Fibroblast of lung (primary cell): ENCODE measurements at regions not wholly inside any gene's neighbourhood (a gene's known extent, or its start where the extent isn't known, plus 50 kb on each side); places are given as distances from the start of the nearest gene placed in this dataset.

Source experiments
- DNase-seq, 2 donors: peaks; one replicate each; pipeline versions ENCODE4 v3.0.0 to v3.0.0-alpha.2; 2010; ENCODE audit warnings: low read depth in 2 of 2
- H2AFZ ChIP-seq: 2 replicates; pipeline ENCODE4 v1.5.1; 2012; ENCODE audit warnings: low read length, control low read depth, inconsistent platforms
- H3K27ac ChIP-seq: 2 replicates; pipeline ENCODE4 v1.5.1; 2011; ENCODE audit warnings: low read length, control low read depth; ENCODE audit not compliant: insufficient read depth
- H3K27me3 ChIP-seq: 2 replicates; pipeline ENCODE4 v1.5.1; 2011; ENCODE audit warnings: mild to moderate bottlenecking, low read length; ENCODE audit not compliant: control insufficient read depth, insufficient read depth
- H3K36me3 ChIP-seq: 2 replicates; pipeline ENCODE4 v1.5.1; 2011; ENCODE audit warnings: low read length; ENCODE audit not compliant: control insufficient read depth, insufficient read depth
- H3K4me1 ChIP-seq: 2 replicates; pipeline ENCODE4 v1.5.1; 2011; ENCODE audit warnings: low read length; ENCODE audit not compliant: control insufficient read depth, insufficient read depth; ENCODE audit errors: extremely low read depth
- H3K4me2 ChIP-seq: 2 replicates; pipeline ENCODE4 v1.5.1; 2011; ENCODE audit warnings: low read length, control low read depth; ENCODE audit not compliant: insufficient read depth; ENCODE audit errors: extremely low read depth
- H3K4me3 ChIP-seq, 4 experiments: fragments of 200-600 bp in 1 of 4; sonication (generic) in 1 of 4; replicated peaks in 1 of 4; 2 replicates each; pipeline ENCODE4 v1.5.1; 2011 to 2016; ENCODE audit warnings: low read length in 4 of 4, low read depth in 3 of 4, mild to moderate bottlenecking in 3 of 4, control low read depth in 2 of 4, inconsistent platforms in 1 of 4, mixed read lengths in 1 of 4; ENCODE audit not compliant: insufficient read depth in 1 of 4; ENCODE audit errors: control extremely low read depth in 1 of 4
- H3K79me2 ChIP-seq: 2 replicates; pipeline ENCODE4 v1.5.1; 2012; ENCODE audit warnings: mild to moderate bottlenecking, low read length, inconsistent platforms; ENCODE audit not compliant: control insufficient read depth, insufficient read depth
- H3K9ac ChIP-seq: 2 replicates; pipeline ENCODE4 v1.5.1; 2011; ENCODE audit warnings: mild to moderate bottlenecking, low read length, control low read depth; ENCODE audit not compliant: insufficient read depth
- H3K9me3 ChIP-seq: 2 replicates; pipeline ENCODE4 v1.5.1; 2012; ENCODE audit warnings: low read depth, low read length; ENCODE audit not compliant: control insufficient read depth, insufficient read depth
- H4K20me1 ChIP-seq: 2 replicates; pipeline ENCODE4 v1.5.1; 2011; ENCODE audit warnings: low read length; ENCODE audit not compliant: control insufficient read depth, insufficient read depth; ENCODE audit errors: extremely low read depth
- EZH2 ChIP-seq: IDR thresholded peaks from 2 replicates; pipeline ENCODE4 v1.5.1; 2012; ENCODE audit warnings: low read length, control low read depth, mild to moderate bottlenecking; ENCODE audit errors: missing control alignments
- TF ChIP-seq, protein P1 (sequence below), 2 donors: IDR thresholded peaks in 1 of 2; conservative IDR thresholded peaks in 1 of 2; 1 replicate in 1 of 2; 2 replicates in 1 of 2; pipeline ENCODE4 v1.5.1; 2011 to 2012; ENCODE audit warnings: low read length in 2 of 2, control low read depth in 1 of 2, inconsistent platforms in 1 of 2, low read depth in 1 of 2, mild to moderate bottlenecking in 1 of 2

DNA sequence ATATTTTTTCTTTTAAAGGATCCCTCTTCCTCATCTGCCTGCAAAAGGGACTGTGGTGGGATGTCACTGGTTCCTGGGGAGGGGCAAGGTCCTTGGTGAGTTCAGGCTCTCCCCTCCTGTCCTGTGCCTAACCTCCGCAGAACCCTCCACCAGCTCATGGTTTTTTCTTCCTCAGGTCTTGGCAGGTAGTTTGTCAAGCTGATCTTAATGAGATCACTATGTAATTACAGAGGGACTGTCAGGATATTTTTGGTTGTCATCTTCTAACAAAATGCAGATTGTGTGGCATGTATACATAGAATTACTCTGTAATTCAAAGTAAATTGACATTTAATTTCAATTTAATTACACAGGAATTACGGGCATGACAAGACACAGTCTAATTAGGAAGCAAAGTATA lies 150.3 kb upstream of the SEMA6A start:
- Histone ChIP-seq H3K9ac (no peak overlapping the region), H3K27me3 (no peaks in the 10 kb centered on the region), H3K36me3 (no peaks in the 10 kb centered on the region), H2AFZ (no peak overlapping the region), H3K79me2 (no peaks in the 10 kb centered on the region), H3K4me2 (no peak overlapping the region), H3K9me3 (no peaks in the 10 kb centered on the region), H4K20me1 (no peaks in the 10 kb centered on the region), H3K4me1 (no peaks in the 10 kb centered on the region), H3K27ac (no peak overlapping the region), H3K4me3 (no peak overlapping the region)
- DNase-seq, result no peak
- TF ChIP-seq, protein P1, sequence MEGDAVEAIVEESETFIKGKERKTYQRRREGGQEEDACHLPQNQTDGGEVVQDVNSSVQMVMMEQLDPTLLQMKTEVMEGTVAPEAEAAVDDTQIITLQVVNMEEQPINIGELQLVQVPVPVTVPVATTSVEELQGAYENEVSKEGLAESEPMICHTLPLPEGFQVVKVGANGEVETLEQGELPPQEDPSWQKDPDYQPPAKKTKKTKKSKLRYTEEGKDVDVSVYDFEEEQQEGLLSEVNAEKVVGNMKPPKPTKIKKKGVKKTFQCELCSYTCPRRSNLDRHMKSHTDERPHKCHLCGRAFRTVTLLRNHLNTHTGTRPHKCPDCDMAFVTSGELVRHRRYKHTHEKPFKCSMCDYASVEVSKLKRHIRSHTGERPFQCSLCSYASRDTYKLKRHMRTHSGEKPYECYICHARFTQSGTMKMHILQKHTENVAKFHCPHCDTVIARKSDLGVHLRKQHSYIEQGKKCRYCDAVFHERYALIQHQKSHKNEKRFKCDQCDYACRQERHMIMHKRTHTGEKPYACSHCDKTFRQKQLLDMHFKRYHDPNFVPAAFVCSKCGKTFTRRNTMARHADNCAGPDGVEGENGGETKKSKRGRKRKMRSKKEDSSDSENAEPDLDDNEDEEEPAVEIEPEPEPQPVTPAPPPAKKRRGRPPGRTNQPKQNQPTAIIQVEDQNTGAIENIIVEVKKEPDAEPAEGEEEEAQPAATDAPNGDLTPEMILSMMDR (conservative IDR thresholded peaks at IDR 0.05 in 1 of 2, IDR thresholded peaks at IDR 0.05 in 1 of 2; ENCODE audit: low read depth in 1 of 2, low read length in 2 of 2), result no peak
- no peak for TF ChIP-seq EZH2

DNA sequence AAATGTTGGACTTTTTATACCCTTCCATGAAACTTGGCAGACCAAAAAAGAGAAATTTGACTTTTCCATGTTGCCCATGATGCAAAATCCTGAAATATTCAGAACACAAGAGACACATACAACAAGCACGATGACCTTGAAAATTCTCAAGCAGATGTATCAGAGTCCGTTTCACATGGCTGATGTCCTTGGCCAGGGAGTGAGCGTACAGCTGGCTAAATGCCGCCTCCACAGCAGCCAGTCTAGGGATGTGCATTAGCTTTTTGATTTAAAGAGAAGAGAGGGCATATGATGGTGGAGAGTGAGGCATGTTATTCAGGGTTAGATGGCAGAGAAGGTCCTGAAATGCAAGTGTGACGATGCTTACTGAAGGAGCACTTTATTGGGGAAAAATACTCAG lies 148.0 kb upstream of the SEMA6A start:
- Histone ChIP-seq H3K36me3 (no peaks in the 10 kb centered on the region), H3K27me3 (no peaks in the 10 kb centered on the region), H3K4me1 (no peaks in the 10 kb centered on the region), H3K4me2 (no peak overlapping the region), H3K9ac (no peak overlapping the region), H3K4me3 (no peak overlapping the region), H3K27ac (no peak overlapping the region), H3K79me2 (no peaks in the 10 kb centered on the region), H3K9me3 (no peaks in the 10 kb centered on the region), H4K20me1 (no peaks in the 10 kb centered on the region), H2AFZ (no peak overlapping the region)
- no peak for DNase-seq
- TF ChIP-seq, protein P1 (conservative IDR thresholded peaks at IDR 0.05 in 1 of 2, IDR thresholded peaks at IDR 0.05 in 1 of 2; ENCODE audit: low read depth in 1 of 2, low read length in 2 of 2), result no peak
- TF ChIP-seq EZH2, result no peak

DNA sequence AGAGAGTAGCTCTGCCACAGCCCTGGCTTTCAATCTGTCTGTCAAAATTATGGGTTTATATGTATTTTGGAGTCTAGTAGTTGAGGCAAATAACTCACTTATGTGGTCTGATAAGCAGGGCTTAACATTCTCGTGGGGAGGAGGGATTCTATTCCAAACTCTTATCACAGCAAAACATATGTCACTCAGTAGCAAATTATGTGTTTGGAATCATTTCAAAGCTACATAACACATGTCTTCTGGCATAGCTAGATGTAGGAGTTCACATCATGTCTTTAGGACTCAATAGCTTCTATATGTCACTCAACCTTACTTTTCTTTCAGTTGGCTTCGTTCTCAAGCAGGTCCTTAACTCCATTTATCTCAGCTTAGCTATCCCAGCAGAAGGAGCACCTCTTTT lies 144.5 kb upstream of the SEMA6A start:
- H3K79me2 ChIP-seq, result no peaks in the 10 kb centered on the region
- H3K4me3 ChIP-seq, result no peak overlapping the region
- H3K9me3 ChIP-seq, result no peaks in the 10 kb centered on the region
- H2AFZ ChIP-seq, result no peak overlapping the region
- no peak for DNase-seq
- H4K20me1 ChIP-seq, result no peaks in the 10 kb centered on the region
- no peaks in the 10 kb centered on the region for H3K4me1 ChIP-seq
- no peaks in the 10 kb centered on the region for H3K36me3 ChIP-seq
- TF ChIP-seq, protein P1 (conservative IDR thresholded peaks at IDR 0.05 in 1 of 2, IDR thresholded peaks at IDR 0.05 in 1 of 2; ENCODE audit: low read depth in 1 of 2, low read length in 2 of 2), result no peak
- TF ChIP-seq EZH2, result no peak
- H3K9ac ChIP-seq, result no peak overlapping the region
- no peak overlapping the region for H3K4me2 ChIP-seq
- no peaks in the 10 kb centered on the region for H3K27me3 ChIP-seq
- H3K27ac ChIP-seq, result no peak overlapping the region
